ENCODE measurements at regions not wholly inside any gene's neighbourhood (a gene's known extent, or its start where the extent isn't known, plus 50 kb on each side); places are given as distances from the start of the nearest gene placed in this dataset.
"Not testable (repeated sequence)": the region's sequence is repeated elsewhere in the genome, so short reads cannot be mapped to it uniquely, and the experiment has no call there.

- DNase-seq, result peak; percentile 8
These were observed 139.4 kb upstream of the HCCS start for GRCh38 chrX:10971759-10972158.

DNA sequence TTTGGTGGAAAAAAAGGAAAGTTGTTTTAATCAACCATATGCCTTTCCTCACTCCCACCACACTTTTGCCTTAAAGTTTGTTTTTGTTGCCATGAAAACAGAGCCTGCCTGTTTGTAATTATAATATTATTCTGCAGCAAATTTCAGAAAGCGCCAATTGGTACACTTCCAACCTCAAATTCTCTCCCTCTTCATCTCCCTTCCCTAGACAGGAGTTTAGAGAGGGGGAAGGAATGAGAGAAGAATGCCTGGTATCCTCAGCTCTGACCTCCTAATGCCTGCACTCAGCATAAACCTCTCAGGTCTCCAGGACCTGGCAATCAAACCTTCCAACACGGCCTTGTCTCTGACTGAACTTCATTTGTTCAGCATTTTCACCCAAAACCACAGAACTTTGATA lies 138.4 kb upstream of the HCCS start:
- peak; percentile 38 for DNase-seq

DNA sequence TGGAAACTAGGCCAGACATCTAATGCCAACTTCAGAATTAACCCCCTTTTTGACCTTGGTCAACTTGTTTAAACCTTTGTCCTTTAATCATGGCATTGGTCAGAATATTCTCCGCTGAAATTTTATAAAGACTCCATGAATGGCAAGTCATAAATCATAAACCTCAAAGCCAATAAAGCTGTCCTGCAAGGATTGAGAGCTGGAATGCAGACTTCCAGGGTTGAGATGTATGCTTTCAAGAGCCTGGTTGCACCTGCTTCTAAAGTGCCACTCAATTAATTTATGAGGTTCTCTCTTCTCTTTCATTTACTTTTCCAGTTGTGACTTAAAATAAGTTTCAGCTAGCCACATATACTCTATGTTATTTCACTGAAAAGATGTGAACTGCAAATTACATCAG lies 136.2 kb upstream of the HCCS start:
- no peak for DNase-seq

GRCh38 chrX:10979956-10980355 lies 131.2 kb upstream of the HCCS start:
- DNase-seq, result no peak

DNA sequence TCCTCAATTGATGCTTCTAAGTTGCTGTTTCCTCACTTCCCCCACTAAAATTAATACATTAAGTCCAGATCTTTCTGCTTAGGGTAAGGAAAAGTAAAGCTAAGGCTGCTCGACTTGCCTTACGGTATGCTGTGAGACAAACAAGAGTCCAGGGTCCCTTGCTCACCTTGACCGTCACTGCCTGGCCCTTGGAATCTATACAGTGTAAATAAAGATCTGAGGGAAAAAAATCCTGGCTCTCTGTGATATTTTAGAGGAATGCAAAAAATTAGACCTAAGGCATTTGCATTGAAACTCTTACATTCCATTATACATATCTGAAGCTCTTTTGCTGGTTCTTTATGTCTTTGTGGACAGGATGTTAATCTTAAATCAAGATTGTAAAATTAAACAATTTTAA lies 129.6 kb upstream of the HCCS start:
- DNase-seq, result peak; percentile 35

GRCh38 chrX:10983526-10983925 lies 127.6 kb upstream of the HCCS start:
- DNase-seq, result no peak

- DNase-seq, result no peak
These were observed 126.9 kb upstream of the HCCS start for GRCh38 chrX:10984213-10984612.

GRCh38 chrX:10986616-10987015 lies 124.5 kb upstream of the HCCS start:
- DNase-seq, result no peak

GRCh38 chrX:10988653-10989052 lies 122.5 kb upstream of the HCCS start:
- DNase-seq, result no peak

DNA sequence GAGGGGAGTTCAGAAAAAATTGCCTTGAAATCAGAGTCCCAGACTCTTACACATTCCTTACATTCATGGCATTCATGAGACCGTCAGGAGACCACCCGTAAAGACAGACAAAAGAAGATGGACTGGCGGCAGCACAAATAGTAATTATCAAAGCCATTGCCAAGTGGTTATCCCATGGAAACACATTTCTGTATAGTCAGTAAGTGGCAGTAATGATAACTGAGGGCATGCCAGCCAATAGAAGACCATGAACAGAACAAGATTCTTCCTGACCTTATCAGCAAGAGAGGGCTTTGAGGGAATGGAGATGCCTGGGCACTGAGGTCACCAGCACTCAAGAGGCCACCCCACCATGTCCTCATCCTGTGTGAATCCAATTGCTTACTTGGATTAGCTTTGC lies 121.7 kb upstream of the HCCS start:
- DNase-seq, result peak; percentile 71

GRCh38 chrX:10990418-10990817 lies 120.7 kb upstream of the HCCS start:
- DNase-seq, result no peak

- DNase-seq, result no peak
These were observed 120.2 kb upstream of the HCCS start for GRCh38 chrX:10990976-10991375.

- no peak for DNase-seq
These were observed 119.0 kb upstream of the HCCS start for GRCh38 chrX:10992110-10992509.

DNA sequence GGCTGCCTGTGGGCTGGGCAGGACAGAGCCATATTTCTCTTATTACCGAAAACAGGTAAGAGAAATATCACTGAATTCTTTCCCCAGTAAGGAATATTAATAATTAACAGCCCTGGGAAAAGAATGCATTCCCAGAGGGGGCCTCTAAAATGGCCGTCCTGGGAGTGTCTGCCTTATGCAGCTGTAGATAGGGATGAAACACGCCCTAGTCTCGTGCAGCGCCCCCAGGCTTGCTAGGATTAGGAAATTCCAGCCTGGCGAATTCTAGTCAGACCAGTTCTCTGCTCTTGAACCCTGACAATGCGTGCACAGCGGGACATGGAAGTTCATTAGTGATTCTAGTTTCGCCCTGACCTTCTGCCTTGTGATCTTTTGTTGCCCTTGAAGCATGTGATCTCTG lies 104.1 kb upstream of the HCCS start:
- DNase-seq, result not testable (repeated sequence)

GRCh38 chrX:11010476-11010875 lies 100.7 kb upstream of the HCCS start:
- DNase-seq, result peak; percentile 3

DNA sequence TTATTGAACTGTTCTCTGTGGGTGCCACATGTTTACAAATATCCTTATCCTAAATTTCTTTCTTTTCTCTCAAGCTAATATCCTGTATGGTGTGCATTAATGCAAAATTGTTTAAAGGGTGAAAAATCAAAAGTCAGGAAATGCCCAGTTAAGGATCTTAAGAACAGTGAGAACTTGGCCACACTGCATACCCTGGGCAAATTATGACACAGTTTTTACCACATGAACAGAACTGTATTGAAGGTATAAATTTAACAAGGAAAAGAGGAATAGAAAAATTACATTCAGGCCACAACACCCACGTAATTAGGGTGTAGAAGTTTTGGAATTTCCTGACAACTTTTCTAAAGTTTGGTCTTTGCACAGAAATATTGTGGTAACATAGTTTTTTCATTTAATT lies 94.4 kb upstream of the HCCS start:
- no peak for DNase-seq

- DNase-seq, result not testable (repeated sequence)
These were observed 88.5 kb upstream of the HCCS start for GRCh38 chrX:11022588-11022987.

- DNase-seq, result no peak
These were observed 71.2 kb upstream of the HCCS start for GRCh38 chrX:11039926-11040325.

- DNase-seq, result no peak
These were observed 70.7 kb upstream of the HCCS start for GRCh38 chrX:11040405-11040804.

- DNase-seq, result no peak
These were observed 70.1 kb upstream of the HCCS start for GRCh38 chrX:11040996-11041395.

DNA sequence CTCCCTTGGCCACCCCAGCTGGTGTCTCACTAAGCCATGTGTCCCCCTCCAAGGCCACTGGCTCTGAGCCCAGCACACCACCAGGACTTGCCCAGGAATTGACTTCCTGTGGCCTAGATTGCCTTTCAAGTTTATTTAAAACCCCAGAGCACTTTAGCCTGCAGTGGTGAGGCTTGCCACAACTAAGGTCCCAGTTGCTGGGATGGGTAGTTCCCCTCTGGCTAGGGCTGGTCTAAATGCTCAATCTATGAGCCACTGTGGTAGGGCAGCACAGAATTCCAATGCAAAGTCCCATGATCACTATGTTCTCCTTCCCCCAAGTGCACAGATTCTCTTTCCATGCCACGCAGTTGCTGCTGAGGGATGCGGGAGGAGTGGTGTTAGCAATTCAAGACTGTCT lies 61.1 kb upstream of the HCCS start:
- no peak for DNase-seq

GRCh38 chrX:11053351-11053750 lies 57.8 kb upstream of the HCCS start:
- DNase-seq, result peak; percentile 6

DNA sequence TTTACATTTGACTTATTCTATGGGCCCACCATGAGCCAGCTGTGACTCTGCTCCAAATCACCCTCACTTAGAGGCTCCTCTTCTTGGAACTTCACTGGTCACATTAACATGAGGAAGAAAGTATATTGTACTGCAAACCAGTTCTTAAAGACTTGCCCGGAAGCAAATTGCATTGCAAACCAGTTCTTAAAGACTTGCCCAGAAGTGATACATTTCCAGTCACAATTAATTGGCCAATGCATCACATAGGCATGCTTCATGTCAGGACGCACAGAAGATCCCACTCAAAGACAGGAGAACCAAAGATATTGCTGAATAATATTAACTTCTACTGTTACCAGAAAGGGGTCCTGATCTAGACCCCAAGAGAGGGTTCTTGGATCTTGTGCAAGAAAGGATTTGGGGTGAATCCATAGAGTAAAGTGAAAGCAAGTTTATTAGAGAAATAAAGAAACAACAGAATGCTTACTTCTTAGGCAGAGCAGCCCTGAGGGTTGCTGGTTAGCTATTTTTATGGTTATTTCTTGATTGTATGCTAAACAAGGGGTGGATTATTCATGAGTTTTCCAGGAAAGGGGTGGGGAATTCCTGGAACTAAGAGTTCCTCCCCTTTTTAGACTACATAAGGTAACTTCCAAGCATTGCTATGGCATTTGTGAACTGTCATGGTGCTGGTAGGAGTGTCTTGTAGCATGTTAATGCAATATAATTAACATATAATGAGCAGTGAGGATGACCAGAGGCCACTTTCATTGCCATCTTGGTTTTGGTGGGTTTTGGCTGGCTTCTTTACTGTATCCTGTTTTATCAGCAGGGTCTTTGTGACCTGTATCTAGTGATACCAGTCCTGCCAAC lies 54.6 kb upstream of the HCCS start:
- no peak for DNase-seq

DNA sequence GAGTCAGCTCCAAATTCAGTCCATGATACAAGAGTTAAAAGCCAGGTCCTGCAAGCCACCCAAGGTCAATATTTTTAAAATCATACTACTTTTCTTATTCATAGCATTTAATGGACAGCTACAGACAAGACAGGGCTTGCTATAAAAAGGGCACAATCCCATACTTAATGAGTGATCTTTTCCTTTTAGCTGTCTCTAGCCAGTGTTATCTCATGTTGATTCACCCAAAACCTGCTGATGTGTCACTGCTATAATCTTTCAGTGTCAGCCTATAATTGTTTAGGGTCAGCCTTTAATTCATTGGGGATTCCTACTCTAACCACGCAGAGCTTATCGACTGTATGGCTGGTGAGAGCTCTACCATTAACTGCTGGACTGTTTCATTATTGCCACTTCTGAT lies 51.2 kb upstream of the HCCS start:
- peak; percentile 50 for DNase-seq
